Neutrophil (primary cell): ENCODE measurements at regions not wholly inside any gene's neighbourhood (a gene's known extent, or its start where the extent isn't known, plus 50 kb on each side); places are given as distances from the start of the nearest gene placed in this dataset.

ENCODE experiments used
- H3K27ac ChIP-seq: fragments of 200-600 bp; sonication (generic); 2 replicates; pipeline ENCODE4 v1.5.1; 2016; ENCODE audit warnings: mild to moderate bottlenecking, moderate library complexity
- H3K27me3 ChIP-seq: fragments of 200-600 bp; sonication (generic); 2 replicates; pipeline ENCODE4 v1.6.0; 2016; ENCODE audit warnings: mild to moderate bottlenecking
- H3K36me3 ChIP-seq: fragments of 200-600 bp; sonication (generic); 2 replicates; pipeline ENCODE4 v1.5.1; 2017
- H3K4me1 ChIP-seq, 2 experiments: fragments of 200-600 bp in 1 of 2; sonication (generic) in 1 of 2; 1 replicate in 1 of 2; 2 replicates in 1 of 2; pipeline versions ENCODE4 v1.5.1 to v1.6.1; 2013 to 2016; ENCODE audit warnings: low read depth in 1 of 2, low read length in 1 of 2, mild to moderate bottlenecking in 1 of 2, moderate library complexity in 1 of 2; ENCODE audit not compliant: control insufficient read depth in 1 of 2, insufficient read depth in 1 of 2
- H3K4me3 ChIP-seq, 2 experiments: fragments of 200-600 bp in 1 of 2; sonication (generic) in 1 of 2; 1 replicate in 1 of 2; 2 replicates in 1 of 2; pipeline ENCODE4 v1.5.1; 2013 to 2016; ENCODE audit warnings: low read depth in 1 of 2, low read length in 1 of 2, mild to moderate bottlenecking in 1 of 2, moderate library complexity in 1 of 2
- H3K9me3 ChIP-seq: fragments of 200-600 bp; sonication (generic); 2 replicates; pipeline ENCODE4 v1.5.1; 2016
- CTCF ChIP-seq: fragments of 200-600 bp; sonication (generic); IDR thresholded peaks from 2 replicates; pipeline ENCODE4 v1.5.1; 2016; ENCODE audit warnings: antibody characterized with exemption

- no peaks in the 10 kb centered on the region for H3K36me3 ChIP-seq
- no peak for TF ChIP-seq CTCF
- H3K27me3 ChIP-seq: peaks cover 36% of the 10 kb centered on the region
- H3K4me3 ChIP-seq: no peak overlapping the region
- H3K4me1 ChIP-seq: no peaks in the 10 kb centered on the region
- no peak overlapping the region for H3K27ac ChIP-seq
- H3K9me3 ChIP-seq: no peaks in the 10 kb centered on the region
Measured at GRCh38 chr14:97187916-97188315, 390.7 kb downstream of the VRK1 start.

GRCh38 chr14:97196336-97196735 lies 399.2 kb downstream of the VRK1 start:
- Histone ChIP-seq H3K27ac (no peak overlapping the region), H3K4me3 (no peak overlapping the region), H3K9me3 (no peaks in the 10 kb centered on the region), H3K36me3 (no peaks in the 10 kb centered on the region), H3K4me1 (no peaks in the 10 kb centered on the region), H3K27me3 (no peaks in the 10 kb centered on the region)
- no peak for TF ChIP-seq CTCF

GRCh38 chr14:97198813-97199212 lies 401.6 kb downstream of the VRK1 start:
- Histone ChIP-seq H3K27ac (no peak overlapping the region), H3K4me3 (no peak overlapping the region), H3K9me3 (no peaks in the 10 kb centered on the region), H3K36me3 (no peaks in the 10 kb centered on the region), H3K4me1 (no peaks in the 10 kb centered on the region), H3K27me3 (no peaks in the 10 kb centered on the region)
- TF ChIP-seq CTCF: no peak

GRCh38 chr14:97200245-97200644 lies 403.1 kb downstream of the VRK1 start:
- no peak overlapping the region for H3K4me3 ChIP-seq
- no peaks in the 10 kb centered on the region for H3K9me3 ChIP-seq
- no peaks in the 10 kb centered on the region for H3K4me1 ChIP-seq
- TF ChIP-seq CTCF: no peak
- H3K36me3 ChIP-seq: no peaks in the 10 kb centered on the region
- no peaks in the 10 kb centered on the region for H3K27me3 ChIP-seq
- H3K27ac ChIP-seq: no peak overlapping the region

GRCh38 chr14:97206916-97207315 lies 409.7 kb downstream of the VRK1 start:
- Histone ChIP-seq H3K27ac (no peak overlapping the region), H3K9me3 (no peaks in the 10 kb centered on the region), H3K4me1 (no peaks in the 10 kb centered on the region), H3K27me3 (peaks cover 10% of the 10 kb centered on the region), H3K36me3 (no peaks in the 10 kb centered on the region), H3K4me3 (no peak overlapping the region)
- TF ChIP-seq CTCF: no peak

GRCh38 chr14:97210202-97210601 lies 413.0 kb downstream of the VRK1 start:
- no peak for TF ChIP-seq CTCF
- H3K4me3 ChIP-seq: no peak overlapping the region

More at GRCh38 chr14:97210202-97210601, 413.0 kb downstream of the VRK1 start:
- Histone ChIP-seq H3K27me3 (peaks cover 23% of the 10 kb centered on the region), H3K4me1 (no peaks in the 10 kb centered on the region), H3K36me3 (no peaks in the 10 kb centered on the region), H3K27ac (no peak overlapping the region), H3K9me3 (no peaks in the 10 kb centered on the region)
